SH-SY5Y (cell line): ENCODE measurements at regions not wholly inside any gene's neighbourhood (a gene's known extent, or its start where the extent isn't known, plus 50 kb on each side); places are given as distances from the start of the nearest gene placed in this dataset.

Source experiments
- GATA2 ChIP-seq: IDR thresholded peaks from 2 replicates; pipeline ENCODE4 v1.6.1; 2011; ENCODE audit warnings: mild to moderate bottlenecking, low read depth, low read length
- GATA3 ChIP-seq: IDR thresholded peaks from 2 replicates; pipeline ENCODE4 v1.6.1; 2011; ENCODE audit warnings: low read depth, mild to moderate bottlenecking, low read length, moderate library complexity

DNA sequence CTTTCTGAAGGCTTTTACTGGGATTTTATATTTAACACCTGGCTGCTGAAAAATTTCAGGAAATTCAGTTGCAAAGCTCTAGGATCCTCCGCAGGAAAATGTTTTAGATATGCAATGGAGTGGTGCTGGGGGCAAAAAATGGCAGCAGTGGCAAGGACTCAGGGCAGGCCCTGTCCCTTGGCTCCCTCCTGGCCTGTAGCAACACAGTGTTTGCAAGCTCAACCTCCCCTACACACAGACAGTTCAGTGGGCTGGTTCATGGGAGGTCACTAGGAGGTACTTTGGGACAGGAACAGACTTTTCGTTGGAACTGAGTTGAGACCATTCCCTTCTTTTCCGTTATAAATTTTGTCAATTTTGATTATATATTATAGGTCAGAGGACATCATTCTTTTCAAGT lies 270.4 kb downstream of the ADAMTS20 start:
- no peak for TF ChIP-seq GATA2
- TF ChIP-seq GATA3 = no peak

DNA sequence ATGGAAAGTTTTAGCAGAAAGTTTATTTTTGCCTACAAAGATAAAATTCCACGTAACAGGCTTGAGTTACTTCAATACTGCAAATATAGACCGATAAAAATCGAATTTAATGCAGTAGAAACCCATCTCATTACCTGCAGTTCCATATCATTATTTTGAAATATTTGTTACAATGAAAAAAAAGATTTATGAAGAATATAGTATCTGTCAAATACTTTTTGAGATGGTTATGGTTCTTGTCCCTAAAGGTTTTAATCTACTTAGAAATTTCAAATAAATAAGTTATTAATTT lies 273.5 kb downstream of the ADAMTS20 start:
- no peak for TF ChIP-seq GATA2
- no peak for TF ChIP-seq GATA3

DNA sequence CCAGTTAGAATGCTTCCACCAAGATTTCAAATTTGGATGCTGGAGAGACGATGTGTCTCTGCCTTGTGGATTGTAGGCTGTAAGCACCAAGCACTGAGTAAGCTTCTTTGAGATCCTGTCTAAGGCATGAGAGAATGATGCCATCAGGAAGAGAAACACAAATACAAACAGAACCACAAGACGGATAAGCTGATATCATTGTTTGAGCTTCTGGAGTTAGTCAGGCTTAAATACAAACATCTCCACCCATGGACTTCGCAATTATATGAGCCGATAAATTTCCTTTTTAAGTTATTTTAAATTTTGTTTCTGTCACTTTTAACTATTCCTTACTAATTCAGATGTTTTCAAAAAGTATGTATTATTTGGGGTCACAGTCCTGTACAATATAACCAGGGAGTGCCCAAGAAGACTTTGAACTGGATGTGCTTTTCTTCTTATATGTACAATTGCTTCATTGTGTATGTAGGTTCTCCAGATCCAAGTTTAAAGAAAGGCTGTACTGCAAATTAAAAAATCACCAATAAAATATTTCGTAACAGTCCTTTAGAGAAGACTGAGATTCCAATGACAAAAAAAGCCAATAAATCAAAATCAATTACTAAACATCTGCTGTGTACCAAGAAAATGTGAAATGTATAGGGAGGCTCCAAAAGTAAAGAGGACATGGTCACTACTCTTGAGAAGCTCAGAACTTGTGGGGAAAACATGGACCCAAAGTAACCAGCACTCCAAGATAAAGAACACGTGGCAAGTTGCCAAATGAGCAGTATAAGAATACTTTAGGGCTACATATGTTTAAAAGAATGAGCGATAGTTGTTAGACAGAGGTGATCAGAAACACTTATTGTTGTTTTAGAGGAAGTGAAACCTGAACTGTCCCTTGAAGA lies 274.1 kb downstream of the ADAMTS20 start:
- TF ChIP-seq GATA3 (no peak), GATA2 (no peak)

DNA sequence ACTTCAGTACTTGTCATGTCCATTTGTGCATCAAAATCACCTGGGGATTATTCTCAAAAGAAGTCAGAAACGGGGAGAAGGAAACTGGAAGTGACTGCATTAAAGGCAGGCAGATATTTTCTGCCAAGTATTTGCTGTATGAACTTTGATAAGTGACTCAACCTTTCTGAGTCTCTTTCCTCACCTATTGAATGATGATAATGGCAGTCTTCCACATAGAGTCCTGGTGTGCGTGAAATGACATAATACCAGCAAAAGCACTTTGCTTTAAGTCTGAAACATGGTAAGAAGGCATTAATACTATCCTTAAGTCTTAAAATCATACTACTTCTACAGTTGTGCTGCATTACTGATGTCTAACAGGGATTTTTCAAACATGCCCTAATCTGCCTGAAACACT lies 278.5 kb downstream of the ADAMTS20 start:
- TF ChIP-seq GATA2 = no peak
- TF ChIP-seq GATA3 = no peak

DNA sequence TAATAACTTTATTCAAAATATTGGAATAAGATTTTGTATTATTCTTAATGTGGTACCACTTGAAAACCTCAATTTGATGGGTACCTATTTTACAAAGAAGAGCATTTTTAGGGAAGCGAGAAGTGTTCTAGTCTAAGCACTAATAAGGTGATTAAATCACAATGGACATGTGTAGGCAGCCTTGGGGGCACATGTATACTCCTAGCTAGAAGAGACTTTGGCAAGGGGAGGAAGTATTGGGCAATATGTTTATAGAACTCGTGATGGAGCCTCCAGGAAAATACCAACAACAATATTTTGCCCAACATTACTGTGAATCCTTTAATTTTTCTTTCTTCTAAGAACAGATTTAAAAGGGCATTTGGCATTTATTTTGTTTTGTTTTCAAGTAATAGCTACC lies 280.3 kb downstream of the ADAMTS20 start:
- TF ChIP-seq GATA3 (no peak), GATA2 (no peak)

DNA sequence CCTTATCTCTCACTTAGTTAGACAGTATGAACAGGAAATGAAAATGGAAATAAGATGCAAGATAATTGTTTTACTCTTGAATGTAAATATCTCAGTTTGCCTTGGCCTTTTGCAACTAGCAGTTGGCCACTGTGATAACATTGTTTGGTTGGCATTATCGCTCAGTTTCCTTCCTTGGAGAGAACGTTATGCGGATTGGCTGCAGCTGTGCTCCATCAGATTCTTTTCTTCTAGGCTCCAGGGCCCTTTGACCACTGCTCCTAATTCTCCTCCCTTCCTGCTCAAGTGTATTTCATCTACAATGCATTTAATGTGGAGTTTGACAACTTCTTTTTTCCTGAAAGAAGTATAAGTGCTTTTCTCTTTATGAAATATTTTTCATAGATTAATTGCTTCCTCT lies 284.2 kb downstream of the ADAMTS20 start:
- no peak for TF ChIP-seq GATA2
- no peak for TF ChIP-seq GATA3

DNA sequence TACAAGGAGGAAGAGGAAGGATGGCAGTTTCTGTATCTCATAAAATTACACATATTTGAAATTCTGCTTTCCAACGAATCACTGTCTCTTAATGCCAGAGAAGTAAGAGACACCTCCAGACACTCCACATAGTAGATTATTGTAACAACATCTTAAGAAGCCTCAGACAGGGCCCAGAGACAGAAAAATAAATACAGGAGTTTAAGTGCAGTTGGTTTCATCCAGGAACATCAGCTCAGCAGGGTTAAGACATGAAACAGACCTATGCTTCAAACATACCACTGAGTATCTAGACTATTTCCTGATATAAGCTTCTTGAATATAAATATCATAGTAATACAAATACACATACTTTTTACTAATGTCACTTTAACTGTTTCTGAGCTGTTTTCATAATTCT lies 290.3 kb downstream of the ADAMTS20 start:
- TF ChIP-seq GATA2 = no peak

DNA sequence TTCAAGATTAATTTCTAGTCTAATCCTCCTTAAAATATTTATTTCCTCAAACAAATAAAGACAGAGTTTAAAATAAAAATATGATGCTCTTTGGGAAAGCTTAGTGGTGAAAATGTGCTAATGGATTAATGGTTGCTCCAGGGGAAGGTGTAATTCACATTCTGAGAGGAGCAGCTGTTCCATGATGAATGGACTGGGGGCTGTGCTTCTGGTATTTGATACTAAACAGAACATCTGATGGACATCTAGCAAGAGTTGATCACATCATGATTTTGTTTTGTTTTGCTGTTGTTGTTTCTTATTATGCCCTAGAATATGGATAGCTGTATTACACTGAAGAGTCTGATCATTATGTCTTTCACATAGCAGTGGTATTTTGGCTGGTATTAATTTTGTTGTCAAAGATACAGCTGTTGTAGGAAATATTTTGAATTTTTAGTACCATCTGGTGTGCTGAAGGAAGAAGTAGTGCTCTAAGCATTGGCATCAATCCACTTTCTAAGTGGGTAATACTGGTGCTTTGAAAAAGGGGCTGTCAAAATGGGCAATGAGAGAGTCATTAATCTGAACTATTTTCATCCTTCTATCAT lies 296.4 kb downstream of the ADAMTS20 start:
- no peak for TF ChIP-seq GATA2
- TF ChIP-seq GATA3 = no peak

DNA sequence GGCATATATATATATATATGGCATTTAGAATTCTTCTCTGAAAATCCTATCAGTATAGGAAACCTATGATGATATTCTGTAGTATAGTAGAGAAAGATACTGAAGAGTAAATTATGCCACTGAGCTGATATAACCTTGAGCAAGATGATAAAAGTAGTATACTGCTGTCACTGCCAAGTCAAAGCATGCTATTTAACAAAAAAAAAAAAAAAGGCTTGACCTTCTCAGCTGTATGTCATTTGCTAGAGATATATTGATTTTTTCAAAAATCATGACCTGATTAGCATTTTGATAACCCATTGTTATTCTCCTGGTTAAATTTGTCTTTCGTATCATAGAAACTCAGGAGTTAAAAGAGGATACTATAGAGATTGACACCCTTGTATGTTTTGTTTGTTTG lies 299.4 kb downstream of the ADAMTS20 start:
- TF ChIP-seq GATA3 (no peak), GATA2 (no peak)

DNA sequence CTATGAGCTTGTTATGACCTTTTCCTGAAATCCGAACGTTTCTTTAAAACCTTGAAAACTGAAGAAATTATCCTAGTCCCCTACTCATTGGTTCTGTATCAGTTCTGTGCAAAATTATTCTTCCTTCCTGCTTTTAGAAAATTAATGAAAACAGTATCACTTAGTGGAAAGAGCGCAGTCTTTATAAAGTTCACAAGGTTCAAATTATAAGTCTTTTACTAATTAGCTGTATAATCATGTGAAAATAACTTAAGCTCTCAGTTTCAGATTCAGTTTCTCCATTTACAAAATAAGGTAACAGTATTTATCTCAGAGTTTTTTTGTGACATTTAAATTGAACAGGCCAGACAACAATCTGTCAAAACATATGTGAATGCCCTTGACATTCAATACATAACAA lies 306.1 kb downstream of the ADAMTS20 start:
- no peak for TF ChIP-seq GATA3
- TF ChIP-seq GATA2 = no peak

DNA sequence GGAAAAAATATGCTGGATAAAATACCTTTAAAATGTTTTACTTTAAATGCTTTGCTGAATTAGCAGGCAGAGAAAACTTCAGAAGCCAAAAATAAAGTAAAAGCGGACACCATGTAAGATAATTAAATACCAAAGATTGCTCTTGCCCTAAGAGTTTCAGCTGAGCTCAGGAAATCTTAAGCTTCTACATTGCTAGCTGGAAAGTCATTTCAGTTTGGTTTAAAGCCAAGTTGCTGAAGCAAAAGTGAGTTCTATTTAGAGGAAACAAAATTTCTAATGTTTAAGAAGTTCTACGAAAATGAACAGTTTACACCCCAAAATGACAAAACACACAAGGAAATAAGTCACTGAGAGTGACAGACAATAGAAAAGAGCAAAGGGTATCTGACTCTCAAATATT lies 310.0 kb downstream of the ADAMTS20 start:
- TF ChIP-seq GATA3 = no peak
- TF ChIP-seq GATA2 = no peak

DNA sequence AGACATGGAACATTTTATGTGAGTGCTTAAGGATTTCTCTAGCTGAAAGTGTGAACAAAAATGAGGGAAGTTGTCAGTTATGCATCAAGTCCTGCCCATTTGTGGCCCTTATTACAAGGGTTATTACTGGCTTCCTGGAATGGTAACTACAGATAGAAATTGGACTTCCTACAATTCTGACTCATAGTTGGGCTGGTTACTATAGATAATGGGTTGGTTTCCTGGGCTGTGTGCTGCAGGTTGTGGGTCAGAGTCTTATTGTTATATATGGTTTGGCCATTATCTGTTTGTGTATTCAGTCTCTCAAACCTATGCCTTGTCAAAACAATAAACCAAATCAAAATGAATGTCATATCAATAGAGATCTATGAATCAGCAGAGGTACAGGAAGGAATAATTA lies 313.7 kb downstream of the ADAMTS20 start:
- TF ChIP-seq GATA2 (no peak), GATA3 (no peak)

DNA sequence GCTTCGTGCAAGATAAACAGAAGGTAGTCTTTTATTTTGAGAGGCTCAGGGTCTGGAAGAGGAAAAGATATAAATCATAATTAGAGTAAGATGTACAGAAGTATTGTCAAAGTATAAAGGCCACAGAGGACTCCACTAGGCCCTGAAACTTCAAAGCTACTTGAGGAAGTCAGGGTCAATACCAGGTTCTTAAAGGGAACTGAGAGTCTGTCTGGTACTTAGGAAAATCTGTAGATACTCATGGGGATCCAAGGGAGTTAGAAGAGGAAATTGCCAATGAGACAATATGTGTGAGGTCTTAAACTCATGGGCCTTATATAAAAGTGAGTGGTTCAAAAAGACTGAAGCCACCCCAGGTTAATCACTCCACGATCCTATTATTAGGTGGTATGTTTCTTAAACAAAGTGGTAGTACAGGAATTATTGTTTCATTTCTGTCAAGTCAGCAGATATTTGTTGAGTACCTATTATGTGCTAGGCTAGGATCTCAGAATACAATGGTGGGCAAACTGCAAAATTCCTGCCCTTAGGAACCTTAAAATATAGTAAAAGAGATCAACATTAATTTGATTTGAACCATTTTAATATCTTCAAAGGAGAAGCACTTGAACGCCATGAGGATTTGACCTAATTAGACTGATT lies 314.6 kb downstream of the ADAMTS20 start:
- no peak for TF ChIP-seq GATA2
- TF ChIP-seq GATA3 = no peak

DNA sequence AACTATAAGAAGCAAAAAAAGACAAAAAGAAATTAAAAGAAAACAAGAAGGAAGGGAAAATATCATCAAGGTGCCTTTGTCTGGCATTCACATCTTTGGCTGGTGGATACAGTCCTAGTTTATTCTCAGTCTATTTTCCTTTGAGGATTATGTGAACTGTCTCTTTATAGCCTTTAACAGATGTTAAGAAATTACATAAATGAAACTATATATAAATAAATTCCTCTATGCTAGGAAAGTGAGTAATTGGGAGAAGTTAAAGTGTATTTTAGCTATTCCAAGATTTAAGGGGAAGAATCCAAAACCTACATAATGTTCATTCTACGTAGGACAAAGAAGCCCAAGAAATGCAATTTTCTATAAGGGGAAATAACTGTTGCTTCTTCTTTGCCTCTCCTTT lies 316.3 kb downstream of the ADAMTS20 start:
- no peak for TF ChIP-seq GATA3
- TF ChIP-seq GATA2 = no peak

DNA sequence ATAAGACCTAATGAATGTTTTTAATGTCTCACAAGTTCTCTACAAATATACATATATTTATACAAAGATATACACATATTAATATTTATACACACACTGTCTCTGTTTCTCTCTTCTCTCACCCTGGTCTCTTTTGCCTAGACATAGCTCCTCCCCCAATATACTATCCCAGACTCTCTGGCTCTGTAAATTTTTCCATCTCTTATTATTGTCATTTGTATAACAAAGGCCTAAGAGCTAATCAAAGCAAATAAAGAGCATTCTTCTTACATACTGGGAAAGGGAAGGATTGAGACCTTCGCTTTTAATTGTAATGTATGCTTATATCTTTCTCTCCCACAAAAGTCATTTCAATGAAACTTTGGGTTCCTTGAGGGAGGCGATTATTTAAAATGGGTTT lies 318.1 kb downstream of the ADAMTS20 start:
- TF ChIP-seq GATA2 = no peak
- no peak for TF ChIP-seq GATA3
